Heart right ventricle (tissue), 16 donors: ENCODE measurements at regions not wholly inside any gene's neighbourhood (a gene's known extent, or its start where the extent isn't known, plus 50 kb on each side); places are given as distances from the start of the nearest gene placed in this dataset.
"Not testable (repeated sequence)": the region's sequence is repeated elsewhere in the genome, so short reads cannot be mapped to it uniquely, and the experiment has no call there.

Experiments
- ATAC-seq, 8 donors: fragments of 200-7000 bp; cut with Tn5 transposase; one replicate each; pipeline ENCODE4 v1.9.1; 2020; ENCODE audit warnings: mild to moderate bottlenecking in 8 of 8, moderate library complexity in 8 of 8, moderate number of reproducible peaks in 1 of 8
- DNase-seq, 2 donors: peaks; one replicate each; pipeline ENCODE4 v3.0.0-alpha.2; 2020
- H3K27ac ChIP-seq, 10 donors: fragments of 200-600 bp; sonication (generic) in 2 of 10; one replicate each; pipeline versions ENCODE4 v1.5.0 to v1.8.0; 2020 to 2022; ENCODE audit warnings: mild to moderate bottlenecking in 3 of 10
- H3K27me3 ChIP-seq, 7 donors: fragments of 200-600 bp; one replicate each; pipeline ENCODE4 v1.8.0; 2021 to 2022; ENCODE audit warnings: mild to moderate bottlenecking in 2 of 7
- H3K36me3 ChIP-seq, 9 donors: fragments of 200-600 bp; sonication (generic) in 1 of 9; one replicate each; pipeline versions ENCODE4 v1.5.0 to v1.8.0; 2020 to 2022; ENCODE audit warnings: mild to moderate bottlenecking in 2 of 9
- H3K4me1 ChIP-seq, 9 donors: fragments of 200-600 bp; sonication (generic) in 1 of 9; one replicate each; pipeline versions ENCODE4 v1.5.0 to v1.8.0; 2020 to 2022; ENCODE audit warnings: mild to moderate bottlenecking in 4 of 9
- H3K4me3 ChIP-seq, 10 donors: fragments of 200-600 bp; sonication (generic) in 2 of 10; one replicate each; pipeline versions ENCODE4 v1.5.0 to v1.8.0; 2020 to 2022; ENCODE audit warnings: mild to moderate bottlenecking in 7 of 10, moderate library complexity in 2 of 10
- H3K9me3 ChIP-seq, 11 donors: fragments of 200-600 bp in 10 of 11; sonication (generic) in 2 of 11; one replicate each; pipeline versions ENCODE4 v1.5.0 to v1.8.0; 2013 to 2022; ENCODE audit warnings: mild to moderate bottlenecking in 2 of 11, control low read depth in 1 of 11, moderate library complexity in 1 of 11
- WGBS, 2 donors: extraction: QIAGEN DNeasy Blood & Tissue Kit; methylation state at CpG; one replicate each; pipeline ENCODE4 v1.1.7; 2013; ENCODE audit warnings: inconsistent platforms in 1 of 2; 5-methylcytosine and 5-hydroxymethylcytosine counted together
- intact Hi-C, 10 donors: fragments of 100-400 bp; cut with DNase I; formaldehyde crosslinking; loops; one replicate each; pipeline versions ENCODE4 v1.11.1 to v1.14.2; 2022
- TF ChIP-seq, protein P1 (sequence below), 9 donors: fragments of 200-600 bp; sonication (generic) in 2 of 9; IDR thresholded peaks; one replicate each; pipeline versions ENCODE4 v1.5.0 to v1.8.0; 2021 to 2022; ENCODE audit warnings: antibody characterized with exemption in 9 of 9, mild to moderate bottlenecking in 5 of 9, moderate library complexity in 1 of 9
- donor health status: Arrhythmogenic right ventricular cardiomyopathy.
- donor health status: ischemic (EF 13 %, LVEDD 7.1; RV severe dilation, severe dysfunction).
- donor health status: healthy with polysubstance abuse.
- donor health status: DM: no; HTN: yes; CAD: no.
- donor health status: DM: no; HTN: no; CAD: no.
- donor health status: ischemic (EF 25% LVEDD 6.9; RV normal size, moderate dysfunction).
- donor health status: ischemic (EF 25% LVEDD 5.7; RV mildly dilated, moderate dysfunction).
- donor health status: healthy.
- donor health status: DM: yes; HTN: yes; CAD: no.
- donor health status: Ischemic cardiomyopathy.
- donor health status: ischemic (EF 35%, LVEDD 5.7; RV mildly dilated, moderate dysfunction).
- donor health status: nonischemic (EF 11% LVEDD 7.7; RV severe dilation, severe dysfunction).
- donor health status: DM: yes; HTN: yes; CAD: no.
- donor health status: PGD.
- donor health status: ischemic (EF 29% LVEDD 5.4; RV normal size, mild dysfunction).
- donor health status: nonischemic (EF 23%, LVEDD 6.1; RV moderate dilation, normal function).

DNA sequence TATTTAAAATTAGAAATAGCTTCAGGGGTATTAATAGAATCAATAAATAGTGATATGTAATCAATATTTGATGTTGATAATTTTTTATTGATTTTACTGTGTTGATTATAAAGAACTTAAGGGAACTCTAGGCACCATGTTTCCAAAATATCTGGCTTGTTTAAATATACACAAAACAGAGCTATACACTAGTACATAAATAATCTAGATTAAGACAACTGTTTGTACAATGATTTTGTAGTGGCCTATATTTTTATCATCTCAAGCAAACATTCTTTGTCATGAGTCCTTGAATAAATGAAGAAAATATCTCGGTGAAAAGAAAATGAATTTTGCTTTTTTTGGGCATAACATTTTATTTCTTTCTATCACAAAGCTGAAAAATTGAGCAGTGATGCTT, 117.1 kb upstream of the KRR1 start:
- Histone ChIP-seq H3K36me3 (no peaks in the 10 kb centered on the region), H3K9me3 (peaks cover 0 to 6% (median 0%) of the 10 kb centered on the region in 11 donors), H3K4me3 (no peak overlapping the region), H3K4me1 (peaks cover 0 to 19% (median 3%) of the 10 kb centered on the region in 9 donors), H3K27me3 (no peaks in the 10 kb centered on the region), H3K27ac (no peak overlapping the region)
- WGBS, 2 donors, result 65 to 83% methylated on average over 1 of the region's 1 CpG
- TF ChIP-seq, protein P1, sequence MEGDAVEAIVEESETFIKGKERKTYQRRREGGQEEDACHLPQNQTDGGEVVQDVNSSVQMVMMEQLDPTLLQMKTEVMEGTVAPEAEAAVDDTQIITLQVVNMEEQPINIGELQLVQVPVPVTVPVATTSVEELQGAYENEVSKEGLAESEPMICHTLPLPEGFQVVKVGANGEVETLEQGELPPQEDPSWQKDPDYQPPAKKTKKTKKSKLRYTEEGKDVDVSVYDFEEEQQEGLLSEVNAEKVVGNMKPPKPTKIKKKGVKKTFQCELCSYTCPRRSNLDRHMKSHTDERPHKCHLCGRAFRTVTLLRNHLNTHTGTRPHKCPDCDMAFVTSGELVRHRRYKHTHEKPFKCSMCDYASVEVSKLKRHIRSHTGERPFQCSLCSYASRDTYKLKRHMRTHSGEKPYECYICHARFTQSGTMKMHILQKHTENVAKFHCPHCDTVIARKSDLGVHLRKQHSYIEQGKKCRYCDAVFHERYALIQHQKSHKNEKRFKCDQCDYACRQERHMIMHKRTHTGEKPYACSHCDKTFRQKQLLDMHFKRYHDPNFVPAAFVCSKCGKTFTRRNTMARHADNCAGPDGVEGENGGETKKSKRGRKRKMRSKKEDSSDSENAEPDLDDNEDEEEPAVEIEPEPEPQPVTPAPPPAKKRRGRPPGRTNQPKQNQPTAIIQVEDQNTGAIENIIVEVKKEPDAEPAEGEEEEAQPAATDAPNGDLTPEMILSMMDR (IDR thresholded peaks at IDR 0.05), result no peak
- intact Hi-C loops, result loop anchor here in 3 of 10 donors (10.0 kb wide), 1 partner anchor 406 kb away; the partner anchor contains the start of gene PHLDA1 (in 3 of the 3)
- ATAC-seq, result no peak
- DNase-seq, result no peak

DNA sequence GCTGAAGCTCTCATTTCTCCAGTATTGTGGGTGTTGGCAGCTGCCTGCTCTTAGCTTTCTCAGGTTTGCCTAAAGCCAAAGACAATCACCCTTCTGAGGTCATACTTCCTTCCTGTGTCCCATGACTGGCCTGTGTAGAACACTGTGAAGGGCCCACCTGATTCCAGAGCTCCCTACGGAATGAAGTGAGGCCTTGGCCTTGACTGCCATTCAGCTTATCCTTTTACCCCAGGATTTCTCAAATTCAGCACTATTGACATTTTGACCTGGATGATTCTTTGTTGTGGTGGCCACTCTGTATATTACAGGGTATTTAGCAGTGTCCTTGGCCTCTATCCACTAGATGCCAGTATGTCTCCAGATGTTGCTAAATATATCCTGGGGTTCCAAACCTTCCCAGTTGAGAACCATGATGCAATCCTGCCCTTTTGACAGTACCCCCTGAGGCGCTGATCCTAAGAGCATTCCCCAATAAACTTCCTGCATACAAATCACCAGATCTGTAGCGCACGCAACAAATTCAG, 112.3 kb upstream of the KRR1 start:
- Histone ChIP-seq H3K9me3 (no peaks in the 10 kb centered on the region), H3K27me3 (no peaks in the 10 kb centered on the region), H3K4me1 (peaks cover 0 to 9% (median 7%) of the 10 kb centered on the region in 9 donors), H3K36me3 (no peaks in the 10 kb centered on the region), H3K27ac (peak overlapping the region in 3 of 10 donors; percentile 5 to 39 (median 13)), H3K4me3 (no peak overlapping the region)
- WGBS, 2 donors, result 56 to 59% methylated on average over 4 of the region's 4 CpGs
- TF ChIP-seq, protein P1 (IDR thresholded peaks at IDR 0.05), result peak in 8 of 9 donors; percentile 15 to 52 (median 32)
- DNase-seq (no peak), ATAC-seq (peak; percentile 71 to 96 (median 87))
- intact Hi-C loops, result loop anchor here in 7 of 10 donors (5.0 to 10.0 kb wide), 3 partner anchors 409 to 414 kb away; partner anchors contain the start of gene PHLDA1 (in 4 of the 7)

DNA sequence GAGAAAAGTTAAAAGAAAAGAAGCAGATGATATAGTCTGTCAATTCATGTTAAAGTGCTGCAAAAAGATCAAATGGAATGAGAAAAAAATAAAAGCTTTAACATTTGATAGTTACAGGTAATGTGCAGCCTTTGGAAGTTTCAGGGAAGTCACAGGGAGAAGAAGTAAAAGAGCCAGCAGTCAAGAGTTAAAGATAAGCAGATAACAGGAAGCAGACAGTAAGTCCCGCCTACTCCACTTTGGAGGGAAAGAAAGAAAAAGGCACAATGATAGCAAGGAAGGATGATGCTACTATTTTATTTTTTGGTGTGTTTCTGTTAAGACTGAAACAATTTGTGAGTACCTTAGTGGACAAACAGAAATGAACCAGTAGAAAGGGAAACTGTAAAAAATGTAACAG, 111.1 kb upstream of the KRR1 start:
- Histone ChIP-seq H3K27ac (no peak overlapping the region), H3K27me3 (no peaks in the 10 kb centered on the region), H3K4me3 (no peak overlapping the region), H3K4me1 (peaks cover 0 to 9% (median 7%) of the 10 kb centered on the region in 9 donors), H3K9me3 (no peaks in the 10 kb centered on the region), H3K36me3 (no peaks in the 10 kb centered on the region)
- ATAC-seq (no peak), DNase-seq (no peak)
- 94 to 97% methylated on average over 1 of the region's 1 CpG for WGBS, 2 donors
- intact Hi-C loops, result loop anchor here in 7 of 10 donors (5.0 to 10.0 kb wide), 3 partner anchors 410 to 415 kb away; partner anchors contain the start of gene PHLDA1 (in 4 of the 7)
- TF ChIP-seq, protein P1 (IDR thresholded peaks at IDR 0.05), result no peak

DNA sequence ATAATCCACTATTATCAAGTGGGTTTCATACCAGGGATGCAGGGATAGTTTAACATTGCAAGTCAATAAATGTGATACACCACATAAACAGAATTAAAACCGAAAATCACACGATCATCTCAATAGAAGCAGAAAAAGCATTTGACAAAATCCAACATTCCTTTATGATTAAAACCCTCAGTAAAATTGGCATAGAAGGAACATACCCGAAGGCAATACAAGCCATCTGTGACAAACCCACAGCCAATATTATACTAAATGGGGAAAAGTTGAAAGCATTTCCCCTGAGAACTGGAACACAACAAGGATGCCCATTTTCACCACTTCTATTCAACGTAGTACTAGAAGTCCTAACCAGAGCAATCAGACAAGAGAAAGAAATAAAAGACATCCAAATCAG, 103.0 kb upstream of the KRR1 start:
- intact Hi-C loops, H3K36me3 ChIP-seq, DNase-seq, H3K27me3 ChIP-seq, H3K4me3 ChIP-seq, H3K27ac ChIP-seq, ATAC-seq, H3K4me1 ChIP-seq: not testable (repeated sequence)
- 90 to 91% methylated on average over 4 of the region's 4 CpGs for WGBS, 2 donors
- peaks cover 0 to 16% (median 0%) of the 10 kb centered on the region in 11 donors for H3K9me3 ChIP-seq

DNA sequence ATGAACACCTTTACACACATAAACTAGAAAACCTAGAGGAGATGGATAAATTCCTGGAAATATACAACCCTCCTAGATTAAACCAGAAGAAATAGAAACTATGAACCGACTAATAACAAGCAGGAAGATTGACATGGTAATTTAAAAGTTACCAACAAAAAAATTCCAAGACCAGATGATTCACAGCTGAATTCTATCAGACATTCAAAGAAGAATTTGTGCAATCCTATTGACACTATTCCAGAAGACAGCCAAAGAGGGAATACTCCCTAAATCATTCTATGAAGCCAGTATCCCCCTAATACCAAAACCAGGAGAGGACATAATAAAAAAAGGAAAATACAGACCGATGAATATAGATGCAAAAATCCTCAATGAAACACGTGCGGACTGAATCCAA, 102.6 kb upstream of the KRR1 start:
- H3K27ac ChIP-seq, result no peak overlapping the region
- ATAC-seq (no peak), DNase-seq (no peak)
- no peaks in the 10 kb centered on the region for H3K4me1 ChIP-seq
- H3K27me3 ChIP-seq, result no peaks in the 10 kb centered on the region
- 88 to 90% methylated on average over 4 of the region's 4 CpGs for WGBS, 2 donors
- TF ChIP-seq, protein P1 (IDR thresholded peaks at IDR 0.05), result no peak
- H3K9me3 ChIP-seq, result peaks cover 0 to 16% (median 0%) of the 10 kb centered on the region in 11 donors
- H3K36me3 ChIP-seq, result no peaks in the 10 kb centered on the region
- no peak overlapping the region for H3K4me3 ChIP-seq
- intact Hi-C loops, result no loop called here
